Heart left ventricle (tissue), 16 donors: ENCODE measurements at regions not wholly inside any gene's neighbourhood (a gene's known extent, or its start where the extent isn't known, plus 50 kb on each side); places are given as distances from the start of the nearest gene placed in this dataset.

Experiments
- ATAC-seq, 4 donors: fragments of 200-7000 bp; cut with Tn5 transposase; one replicate each; pipeline ENCODE4 v1.9.1; 2020 to 2022; ENCODE audit warnings: moderate library complexity in 4 of 4, mild to moderate bottlenecking in 3 of 4, moderate number of reproducible peaks in 1 of 4
- DNase-seq, 5 donors: peaks; one replicate each; pipeline ENCODE4 v3.0.0-alpha.2; 2020
- H3K27ac ChIP-seq, 12 donors: fragments of 200-600 bp; sonication (generic) in 4 of 12; one replicate each; pipeline versions ENCODE4 v1.5.0 to v1.8.0; 2016 to 2022; ENCODE audit warnings: mild to moderate bottlenecking in 2 of 12
- H3K27me3 ChIP-seq, 9 donors: fragments of 200-600 bp; sonication (generic) in 2 of 9; one replicate each; pipeline versions ENCODE4 v1.5.1 to v1.8.0; 2016 to 2022; ENCODE audit warnings: mild to moderate bottlenecking in 3 of 9
- H3K36me3 ChIP-seq, 9 donors: fragments of 200-600 bp; sonication (generic) in 2 of 9; one replicate each; pipeline versions ENCODE4 v1.5.0 to v1.8.0; 2018 to 2022; ENCODE audit warnings: mild to moderate bottlenecking in 2 of 9
- H3K4me1 ChIP-seq, 12 donors: fragments of 200-600 bp; sonication (generic) in 4 of 12; one replicate each; pipeline versions ENCODE4 v1.5.0 to v1.8.0; 2016 to 2022; ENCODE audit warnings: mild to moderate bottlenecking in 3 of 12
- H3K4me3 ChIP-seq, 12 donors: fragments of 200-600 bp; sonication (generic) in 4 of 12; one replicate each; pipeline versions ENCODE4 v1.5.0 to v1.8.0; 2017 to 2022; ENCODE audit warnings: mild to moderate bottlenecking in 9 of 12, moderate library complexity in 4 of 12
- H3K9me3 ChIP-seq, 12 donors: fragments of 200-600 bp; sonication (generic) in 4 of 12; one replicate each; pipeline versions ENCODE4 v1.5.0 to v1.8.0; 2016 to 2022; ENCODE audit warnings: mild to moderate bottlenecking in 1 of 12
- CTCF ChIP-seq, 12 donors: fragments of 200-600 bp; sonication (generic) in 4 of 12; IDR thresholded peaks; one replicate each; pipeline versions ENCODE4 v1.5.0 to v1.8.0; 2018 to 2022; ENCODE audit warnings: antibody characterized with exemption in 12 of 12, mild to moderate bottlenecking in 5 of 12
- POLR2A ChIP-seq, 2 donors: fragments of 450-650 bp; IDR thresholded peaks; one replicate each; pipeline ENCODE4 v1.6.1; 2017; ENCODE audit warnings: antibody characterized with exemption in 2 of 2, mild to moderate bottlenecking in 2 of 2, moderate library complexity in 2 of 2
- WGBS, 4 donors: extraction: QIAGEN DNeasy Blood & Tissue Kit in 2 of 4; methylation state at CpG; one replicate each; pipeline versions ENCODE4 v1.1.5 to v1.1.7; 2013 to 2018; 5-methylcytosine and 5-hydroxymethylcytosine counted together
- intact Hi-C, 10 donors: fragments of 100-400 bp; cut with DNase I; formaldehyde crosslinking; loops; one replicate each; pipeline versions ENCODE4 v1.11.1 to v1.14.2; 2022
- donor health status: ischemic (EF 13 %, LVEDD 7.1; RV severe dilation, severe dysfunction).
- donor health status: healthy with polysubstance abuse.
- donor health status: DM: no; HTN: yes; CAD: no.
- donor health status: DM: no; HTN: no; CAD: no.
- donor health status: ischemic (EF 25% LVEDD 6.9; RV normal size, moderate dysfunction).
- donor health status: ischemic (EF 25% LVEDD 5.7; RV mildly dilated, moderate dysfunction).
- donor health status: healthy.
- donor health status: DM: yes; HTN: yes; CAD: no.
- donor health status: ischemic (EF 35%, LVEDD 5.7; RV mildly dilated, moderate dysfunction).
- donor health status: nonischemic (EF 11% LVEDD 7.7; RV severe dilation, severe dysfunction).
- donor health status: DM: yes; HTN: yes; CAD: no.
- donor health status: PGD.
- donor health status: ischemic (EF 29% LVEDD 5.4; RV normal size, mild dysfunction).
- donor health status: nonischemic (EF 23%, LVEDD 6.1; RV moderate dilation, normal function).

- intact Hi-C loops: no loop called here
- TF ChIP-seq POLR2A (IDR thresholded peaks at IDR 0.05): no peak
- TF ChIP-seq CTCF (IDR thresholded peaks at IDR 0.05): no peak
- Histone ChIP-seq H3K4me1 (no peaks in the 10 kb centered on the region), H3K27me3 (no peaks in the 10 kb centered on the region), H3K27ac (no peak overlapping the region), H3K9me3 (peaks cover 0 to 10% (median 0%) of the 10 kb centered on the region in 12 donors), H3K36me3 (no peaks in the 10 kb centered on the region), H3K4me3 (no peak overlapping the region)
- DNase-seq: no peak
- ATAC-seq: no peak
Measured at GRCh38 chr3:118337649-118338048, 697.0 kb downstream of the IGSF11 start.

GRCh38 chr3:118347396-118348168 lies 687.1 kb downstream of the IGSF11 start:
- DNase-seq: no peak
- TF ChIP-seq POLR2A (IDR thresholded peaks at IDR 0.05): no peak
- TF ChIP-seq CTCF (IDR thresholded peaks at IDR 0.05): no peak
- Histone ChIP-seq H3K36me3 (no peaks in the 10 kb centered on the region), H3K27ac (no peak overlapping the region), H3K4me3 (no peak overlapping the region), H3K9me3 (peaks cover 0 to 3% (median 0%) of the 10 kb centered on the region in 12 donors), H3K27me3 (no peaks in the 10 kb centered on the region), H3K4me1 (no peaks in the 10 kb centered on the region)
- no peak for ATAC-seq
- intact Hi-C loops: no loop called here

- no peak for ATAC-seq
- Histone ChIP-seq H3K36me3 (no peaks in the 10 kb centered on the region), H3K4me3 (no peak overlapping the region), H3K27ac (no peak overlapping the region), H3K4me1 (no peaks in the 10 kb centered on the region), H3K27me3 (no peaks in the 10 kb centered on the region), H3K9me3 (peaks cover 0 to 3% (median 0%) of the 10 kb centered on the region in 12 donors)
- no peak for TF ChIP-seq POLR2A (IDR thresholded peaks at IDR 0.05)
- TF ChIP-seq CTCF (IDR thresholded peaks at IDR 0.05): no peak
- WGBS, 4 donors: 58 to 75% (median 70%) methylated on average over 1 of the region's 1 CpG
- DNase-seq: no peak
- intact Hi-C loops: no loop called here
Measured at GRCh38 chr3:118348169-118348557, 686.5 kb downstream of the IGSF11 start.

- ATAC-seq (no peak), DNase-seq (no peak)
- H3K27me3 ChIP-seq: no peaks in the 10 kb centered on the region
- H3K27ac ChIP-seq: no peak overlapping the region
- H3K4me1 ChIP-seq: no peaks in the 10 kb centered on the region
- 50 to 67% (median 60%) methylated on average over 1 of the region's 1 CpG for WGBS, 4 donors
- no peak for TF ChIP-seq CTCF (IDR thresholded peaks at IDR 0.05)
- no peak for TF ChIP-seq POLR2A (IDR thresholded peaks at IDR 0.05)
- intact Hi-C loops: no loop called here
- no peak overlapping the region for H3K4me3 ChIP-seq
- H3K9me3 ChIP-seq: peaks cover 0 to 53% (median 32%) of the 10 kb centered on the region in 12 donors
- H3K36me3 ChIP-seq: no peaks in the 10 kb centered on the region
Measured at GRCh38 chr3:118354556-118354955, 680.1 kb downstream of the IGSF11 start.
